ENCODE measurements at regions not wholly inside any gene's neighbourhood (a gene's known extent, or its start where the extent isn't known, plus 50 kb on each side); places are given as distances from the start of the nearest gene placed in this dataset.

DNA sequence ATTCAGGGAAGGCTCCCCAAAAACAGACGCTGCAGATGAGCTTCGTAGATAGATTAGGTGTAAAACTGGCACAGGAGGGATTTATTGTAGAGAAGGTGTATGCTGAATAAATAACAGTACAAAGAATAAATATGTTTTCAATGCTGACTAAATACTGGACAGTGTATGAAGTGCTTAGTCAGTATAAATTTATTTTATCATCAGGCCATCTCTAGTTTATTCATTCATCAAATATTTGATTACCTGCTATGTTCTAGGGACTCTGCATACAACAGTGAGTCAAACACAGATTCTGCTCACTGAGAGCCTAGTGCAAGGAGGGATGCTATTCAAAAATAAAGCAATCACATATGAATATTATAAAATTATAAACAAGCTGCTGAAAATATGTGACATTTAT, 63.6 kb upstream of the TSPAN5 start:
- H3K4me3 ChIP-seq (ENCODE audit: low read depth, low read length): no peak overlapping the region
- TF ChIP-seq, protein P1, sequence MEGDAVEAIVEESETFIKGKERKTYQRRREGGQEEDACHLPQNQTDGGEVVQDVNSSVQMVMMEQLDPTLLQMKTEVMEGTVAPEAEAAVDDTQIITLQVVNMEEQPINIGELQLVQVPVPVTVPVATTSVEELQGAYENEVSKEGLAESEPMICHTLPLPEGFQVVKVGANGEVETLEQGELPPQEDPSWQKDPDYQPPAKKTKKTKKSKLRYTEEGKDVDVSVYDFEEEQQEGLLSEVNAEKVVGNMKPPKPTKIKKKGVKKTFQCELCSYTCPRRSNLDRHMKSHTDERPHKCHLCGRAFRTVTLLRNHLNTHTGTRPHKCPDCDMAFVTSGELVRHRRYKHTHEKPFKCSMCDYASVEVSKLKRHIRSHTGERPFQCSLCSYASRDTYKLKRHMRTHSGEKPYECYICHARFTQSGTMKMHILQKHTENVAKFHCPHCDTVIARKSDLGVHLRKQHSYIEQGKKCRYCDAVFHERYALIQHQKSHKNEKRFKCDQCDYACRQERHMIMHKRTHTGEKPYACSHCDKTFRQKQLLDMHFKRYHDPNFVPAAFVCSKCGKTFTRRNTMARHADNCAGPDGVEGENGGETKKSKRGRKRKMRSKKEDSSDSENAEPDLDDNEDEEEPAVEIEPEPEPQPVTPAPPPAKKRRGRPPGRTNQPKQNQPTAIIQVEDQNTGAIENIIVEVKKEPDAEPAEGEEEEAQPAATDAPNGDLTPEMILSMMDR (IDR thresholded peaks at IDR 0.05; ENCODE audit: insufficient read depth, low read length, missing control alignments): no peak
- ChIA-PET CTCF (interaction anchor here (0.9 kb wide), 2 partner anchors 10 kb away, joined by 3 read pairs; no protein-coding TSS in a partner anchor), POLR2A (no interaction called here)
- no peak for DNase-seq (ENCODE audit: low read depth, low spot score)

DNA sequence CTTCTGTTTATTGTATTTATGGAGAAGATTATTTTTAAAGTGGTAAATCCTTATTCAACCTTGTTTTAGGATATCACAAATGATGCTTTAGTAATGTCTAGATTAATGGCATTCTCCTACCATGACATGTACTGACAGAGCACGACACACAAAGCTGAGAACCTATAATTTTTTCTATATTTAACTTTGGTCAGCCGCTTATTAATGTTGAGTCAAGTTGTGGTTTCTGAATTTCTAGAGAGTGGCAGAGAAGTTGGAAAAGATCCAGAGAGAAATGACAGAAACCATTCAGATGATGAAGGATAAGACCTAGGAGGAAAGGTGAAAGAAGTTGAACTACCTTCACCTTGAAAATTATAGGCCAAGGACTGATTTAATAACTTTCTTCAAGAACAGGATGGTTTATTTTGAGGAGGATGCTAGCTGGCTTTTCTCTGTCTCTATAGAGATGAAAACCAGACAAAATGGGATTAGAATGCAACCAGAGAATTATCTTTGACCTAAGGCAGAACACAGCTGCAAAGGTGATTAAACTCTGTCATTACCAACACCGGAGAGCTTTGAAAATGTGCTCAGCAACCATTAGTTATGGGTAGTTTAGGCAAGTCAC, 62.6 kb upstream of the TSPAN5 start:
- ChIA-PET CTCF (interaction anchor here (1.2 to 1.3 kb wide), 2 partner anchors 253 to 274 kb away, joined by 3 read pairs; partner anchors contain the start of gene METAP1), POLR2A (no interaction called here)
- TF ChIP-seq, protein P1 (IDR thresholded peaks at IDR 0.05; ENCODE audit: insufficient read depth, low read length, missing control alignments): no peak
- H3K4me3 ChIP-seq (ENCODE audit: low read depth, low read length): no peak overlapping the region
- DNase-seq (ENCODE audit: low read depth, low spot score): no peak

DNA sequence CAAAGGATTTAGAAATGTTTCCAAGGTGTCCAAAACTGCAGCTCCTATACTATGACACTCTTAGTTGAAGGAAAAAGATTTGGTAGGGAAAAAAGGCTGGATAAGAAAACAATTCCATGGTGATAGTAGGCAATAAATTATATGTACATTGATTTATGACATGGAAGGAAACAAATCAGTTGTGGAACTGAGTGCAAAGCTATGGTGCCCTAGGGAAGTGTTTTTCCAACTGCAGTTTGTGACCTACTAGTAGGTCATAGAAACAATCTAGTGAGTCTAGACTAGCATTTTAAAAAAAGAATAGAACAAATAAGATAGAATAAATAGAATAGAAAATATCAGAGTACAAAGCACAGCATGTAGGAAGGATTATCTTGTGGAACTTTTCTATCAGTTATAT, 58.4 kb upstream of the TSPAN5 start:
- TF ChIP-seq, protein P1 (IDR thresholded peaks at IDR 0.05; ENCODE audit: insufficient read depth, low read length, missing control alignments): no peak
- ChIA-PET POLR2A (no interaction called here), CTCF (no interaction called here)
- DNase-seq (ENCODE audit: low read depth, low spot score): no peak
- no peak overlapping the region for H3K4me3 ChIP-seq (ENCODE audit: low read depth, low read length)

DNA sequence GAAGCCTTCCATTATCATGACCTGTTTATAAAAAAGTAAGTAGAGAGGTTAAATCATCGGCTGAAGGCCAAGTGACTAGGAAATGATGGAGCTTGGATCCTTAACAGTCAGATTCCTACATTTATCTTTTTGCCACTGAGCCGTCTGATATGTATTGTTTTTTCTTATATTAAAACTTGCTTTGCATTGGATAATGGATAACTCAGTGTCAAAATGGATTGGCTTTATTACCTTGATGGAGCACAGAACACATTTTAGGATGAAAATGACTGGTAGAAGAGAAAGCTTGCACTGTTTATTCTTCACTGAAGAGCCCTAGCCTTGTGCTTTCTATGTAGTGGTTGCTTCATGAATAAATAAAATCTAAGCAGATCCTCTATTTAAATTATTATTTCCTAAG, 54.2 kb upstream of the TSPAN5 start:
- CTCF ChIA-PET: interaction anchor here (1.0 to 1.3 kb wide), 2 partner anchors 9 to 245 kb away, joined by 3 to 6 read pairs; no protein-coding TSS in a partner anchor
- POLR2A ChIA-PET: no interaction called here
- DNase-seq (ENCODE audit: low read depth, low spot score): no peak
- TF ChIP-seq, protein P1 (IDR thresholded peaks at IDR 0.05; ENCODE audit: insufficient read depth, low read length, missing control alignments): no peak
- no peak overlapping the region for H3K4me3 ChIP-seq (ENCODE audit: low read depth, low read length)

DNA sequence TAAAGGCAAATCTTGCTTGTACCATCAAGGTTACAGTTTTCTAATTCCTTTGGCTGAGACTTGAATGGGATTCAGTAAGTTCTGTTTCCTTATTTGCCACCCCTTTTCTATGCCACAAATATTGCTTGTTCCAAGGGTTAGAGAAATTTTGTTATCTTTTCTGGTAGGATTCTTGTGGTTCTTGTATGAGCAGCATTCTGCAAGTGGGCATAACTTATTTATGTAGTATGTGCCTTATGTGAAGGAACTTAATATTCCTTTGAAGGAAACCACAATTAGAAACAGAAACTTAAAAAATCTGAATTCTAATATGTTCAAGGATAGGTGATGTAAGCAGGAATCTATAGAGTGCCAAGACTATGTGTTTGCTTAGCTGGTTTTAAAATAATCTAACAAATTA, 53.1 kb upstream of the TSPAN5 start:
- ChIA-PET CTCF (interaction anchor here (1.0 to 1.2 kb wide), 2 partner anchors 10 to 284 kb away, joined by 3 read pairs; partner anchors contain the start of gene METAP1), POLR2A (no interaction called here)
- TF ChIP-seq, protein P1 (IDR thresholded peaks at IDR 0.05; ENCODE audit: insufficient read depth, low read length, missing control alignments): no peak
- DNase-seq (ENCODE audit: low read depth, low spot score): peak; percentile 7
- no peak overlapping the region for H3K4me3 ChIP-seq (ENCODE audit: low read depth, low read length)

DNA sequence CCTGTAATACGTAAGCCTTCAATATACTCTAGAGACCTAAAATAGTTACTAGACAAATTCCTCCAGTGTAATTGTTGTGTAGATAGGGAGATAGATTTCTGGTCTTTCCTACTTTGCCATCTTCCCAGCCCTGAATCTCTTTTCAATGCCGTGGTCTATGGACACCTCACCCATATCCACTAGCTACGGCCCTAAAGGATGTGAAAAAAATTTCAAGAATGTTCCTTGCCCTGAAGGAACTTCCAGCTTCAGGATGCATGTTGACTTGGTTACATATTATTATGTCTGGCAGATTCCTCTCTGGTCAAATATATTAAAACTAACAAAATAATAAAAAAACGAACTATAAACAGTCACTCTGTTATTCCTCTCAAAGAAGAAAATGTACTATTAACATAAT, 52.4 kb upstream of the TSPAN5 start:
- CTCF ChIA-PET: interaction anchor here (1.1 kb wide), 1 partner anchor 242 kb away, joined by 5 read pairs; no protein-coding TSS in a partner anchor
- POLR2A ChIA-PET: no interaction called here
- TF ChIP-seq, protein P1 (IDR thresholded peaks at IDR 0.05; ENCODE audit: insufficient read depth, low read length, missing control alignments): no peak
- peak; percentile 10 for DNase-seq (ENCODE audit: low read depth, low spot score)
- no peak overlapping the region for H3K4me3 ChIP-seq (ENCODE audit: low read depth, low read length)

Data from AG04449 (cell line).